Stimulated activated naive CD4-positive, alpha-beta T cell treated with Interleukin-2 at 50 U/mL for 16 hours (primary cell): ENCODE measurements at regions not wholly inside any gene's neighbourhood (a gene's known extent, or its start where the extent isn't known, plus 50 kb on each side); places are given as distances from the start of the nearest gene placed in this dataset.

Experiments
- DNase-seq: peaks from one replicate; lab custom pipeline; 2025; lab: John Stamatoyannopoulos, UW

GRCh38 chr17:68740555-68741447, 139.6 kb upstream of the FAM20A start:
- DNase-seq, result no peak

- DNase-seq, result no peak
Measured at GRCh38 chr17:68737761-68738443, 136.7 kb upstream of the FAM20A start.

GRCh38 chr17:68734931-68735330, 133.8 kb upstream of the FAM20A start:
- no peak for DNase-seq

GRCh38 chr17:68734187-68734900, 133.2 kb upstream of the FAM20A start:
- DNase-seq, result no peak

- DNase-seq, result no peak
Measured at GRCh38 chr17:68733241-68734176, 132.3 kb upstream of the FAM20A start.

GRCh38 chr17:68732301-68732749, 131.2 kb upstream of the FAM20A start:
- DNase-seq, result no peak

GRCh38 chr17:68731465-68731864, 130.3 kb upstream of the FAM20A start:
- no peak for DNase-seq

- DNase-seq, result no peak
Measured at GRCh38 chr17:68719431-68719830, 118.3 kb upstream of the FAM20A start.

- DNase-seq, result no peak
Measured at GRCh38 chr17:68718926-68719325, 117.8 kb upstream of the FAM20A start.

GRCh38 chr17:68718465-68718864, 117.3 kb upstream of the FAM20A start:
- DNase-seq, result no peak

- no peak for DNase-seq
Measured at GRCh38 chr17:68714676-68715075, 113.5 kb upstream of the FAM20A start.

- no peak for DNase-seq
Measured at GRCh38 chr17:68711858-68712257, 110.7 kb upstream of the FAM20A start.

GRCh38 chr17:68710976-68711375, 109.8 kb upstream of the FAM20A start:
- DNase-seq, result no peak

GRCh38 chr17:68710035-68710780, 109.0 kb upstream of the FAM20A start:
- DNase-seq, result no peak

- no peak for DNase-seq
Measured at GRCh38 chr17:68709461-68709860, 108.3 kb upstream of the FAM20A start.

GRCh38 chr17:68707031-68707430, 105.9 kb upstream of the FAM20A start:
- no peak for DNase-seq

GRCh38 chr17:68706356-68706920, 105.3 kb upstream of the FAM20A start:
- no peak for DNase-seq

- no peak for DNase-seq
Measured at GRCh38 chr17:68705714-68706076, 104.5 kb upstream of the FAM20A start.

- no peak for DNase-seq
Measured at GRCh38 chr17:68704871-68705713, 103.9 kb upstream of the FAM20A start.

- no peak for DNase-seq
Measured at GRCh38 chr17:68701046-68701445, 99.9 kb upstream of the FAM20A start.
